Loucy (cell line): ENCODE measurements at regions not wholly inside any gene's neighbourhood (a gene's known extent, or its start where the extent isn't known, plus 50 kb on each side); places are given as distances from the start of the nearest gene placed in this dataset.

Source experiments
- EZH2phosphoT487 ChIP-seq: fragments of 200-600 bp; IDR thresholded peaks from 2 replicates; pipeline ENCODE4 v1.6.1; 2018; ENCODE audit warnings: antibody characterized with exemption, mild to moderate bottlenecking, moderate library complexity, borderline replicate concordance
- TF ChIP-seq, protein P1 (sequence below): fragments of 200-600 bp; sonication (generic); conservative IDR thresholded peaks from 2 replicates; pipeline ENCODE4 v1.5.1; 2014; ENCODE audit warnings: mild to moderate bottlenecking, antibody characterized with exemption, low read length

DNA sequence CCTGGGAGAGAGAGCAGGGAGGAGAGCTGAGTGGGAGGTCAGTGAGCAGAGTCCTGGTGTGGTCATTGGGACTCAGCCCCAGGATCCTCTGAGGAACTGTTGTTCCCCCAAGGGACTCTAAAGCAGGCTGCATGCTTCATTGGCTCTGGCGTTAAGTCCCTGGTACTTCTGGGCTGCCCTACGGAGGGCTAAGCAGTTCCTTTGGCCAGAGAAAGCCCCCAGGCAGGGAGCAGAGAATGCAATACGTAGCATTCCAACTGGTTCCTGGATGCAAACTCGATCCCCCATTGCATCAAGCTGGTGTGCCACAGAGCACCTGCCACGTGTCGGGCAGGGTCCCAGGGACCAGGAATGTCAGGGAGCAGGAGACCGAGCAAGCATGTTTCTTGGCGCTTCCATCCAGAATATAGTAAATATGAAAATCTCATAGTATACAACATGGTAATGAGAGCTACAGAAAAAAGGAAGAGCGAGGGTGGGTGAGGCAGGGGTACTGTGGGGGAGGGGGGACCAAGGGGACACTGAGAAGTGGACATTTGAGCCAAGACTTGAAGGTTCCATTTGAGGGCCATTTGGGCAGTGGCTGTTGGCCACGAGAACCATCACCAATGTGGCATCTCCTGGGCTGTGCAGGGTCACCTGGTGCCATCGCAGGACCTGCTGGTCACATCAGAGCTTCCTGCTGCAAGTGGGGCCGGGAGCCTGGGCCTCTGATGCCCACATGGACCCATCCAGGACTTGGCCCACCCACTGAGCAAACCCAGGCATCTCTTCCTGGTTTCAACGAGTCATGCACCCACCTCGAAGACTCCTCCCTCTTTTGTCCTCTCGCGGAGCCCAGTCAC, 160.4 kb downstream of the ASB1 start:
- TF ChIP-seq, protein P1, sequence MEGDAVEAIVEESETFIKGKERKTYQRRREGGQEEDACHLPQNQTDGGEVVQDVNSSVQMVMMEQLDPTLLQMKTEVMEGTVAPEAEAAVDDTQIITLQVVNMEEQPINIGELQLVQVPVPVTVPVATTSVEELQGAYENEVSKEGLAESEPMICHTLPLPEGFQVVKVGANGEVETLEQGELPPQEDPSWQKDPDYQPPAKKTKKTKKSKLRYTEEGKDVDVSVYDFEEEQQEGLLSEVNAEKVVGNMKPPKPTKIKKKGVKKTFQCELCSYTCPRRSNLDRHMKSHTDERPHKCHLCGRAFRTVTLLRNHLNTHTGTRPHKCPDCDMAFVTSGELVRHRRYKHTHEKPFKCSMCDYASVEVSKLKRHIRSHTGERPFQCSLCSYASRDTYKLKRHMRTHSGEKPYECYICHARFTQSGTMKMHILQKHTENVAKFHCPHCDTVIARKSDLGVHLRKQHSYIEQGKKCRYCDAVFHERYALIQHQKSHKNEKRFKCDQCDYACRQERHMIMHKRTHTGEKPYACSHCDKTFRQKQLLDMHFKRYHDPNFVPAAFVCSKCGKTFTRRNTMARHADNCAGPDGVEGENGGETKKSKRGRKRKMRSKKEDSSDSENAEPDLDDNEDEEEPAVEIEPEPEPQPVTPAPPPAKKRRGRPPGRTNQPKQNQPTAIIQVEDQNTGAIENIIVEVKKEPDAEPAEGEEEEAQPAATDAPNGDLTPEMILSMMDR, result no peak
- TF ChIP-seq EZH2phosphoT487, result no peak
